Left lung (tissue), 4 donors: ENCODE measurements at regions not wholly inside any gene's neighbourhood (a gene's known extent, or its start where the extent isn't known, plus 50 kb on each side); places are given as distances from the start of the nearest gene placed in this dataset.
A peak's percentile ranks its signal among the peaks of the same experiment; 100 is the strongest.

Experiments used
- ATAC-seq: fragments of 200-7000 bp; cut with Tn5 transposase; one replicate; pipeline ENCODE4 v1.9.1; 2020; ENCODE audit warnings: moderate library complexity
- DNase-seq, 4 donors: peaks; one replicate each; pipeline ENCODE4 v3.0.0-alpha.2; 2013 to 2020
- H3K27ac ChIP-seq, 2 donors: fragments of 200-600 bp; sonication (generic) in 1 of 2; one replicate each; pipeline versions ENCODE4 v1.5.0 to v1.8.0; 2020 to 2021
- H3K27me3 ChIP-seq, 2 donors: fragments of 200-600 bp; sonication (generic) in 1 of 2; one replicate each; pipeline versions ENCODE4 v1.5.0 to v1.8.0; 2020 to 2021
- H3K36me3 ChIP-seq, 2 donors: fragments of 200-600 bp; sonication (generic) in 1 of 2; one replicate each; pipeline versions ENCODE4 v1.5.0 to v1.8.0; 2020 to 2021
- H3K4me1 ChIP-seq, 2 donors: fragments of 200-600 bp; one replicate each; pipeline ENCODE4 v1.8.0; 2021
- H3K4me3 ChIP-seq, 2 donors: fragments of 200-600 bp; sonication (generic) in 1 of 2; one replicate each; pipeline versions ENCODE4 v1.5.0 to v1.8.0; 2020 to 2021; ENCODE audit warnings: mild to moderate bottlenecking in 1 of 2
- H3K9me3 ChIP-seq, 2 donors: fragments of 200-600 bp; sonication (generic) in 1 of 2; one replicate each; pipeline versions ENCODE4 v1.5.0 to v1.8.0; 2020 to 2021
- CTCF ChIP-seq, 2 donors: fragments of 200-600 bp; sonication (generic) in 1 of 2; IDR thresholded peaks; one replicate each; pipeline versions ENCODE4 v1.5.0 to v1.8.0; 2021; ENCODE audit warnings: antibody characterized with exemption in 2 of 2
- intact Hi-C, 2 donors: fragments of 100-400 bp; cut with DNase I; formaldehyde crosslinking; loops; one replicate each; pipeline versions ENCODE4 v1.11.2 to v1.14.2; 2022
- donor health status: DM: no; HTN: yes; CAD: no.
- donor health status: DM: no; HTN: no; CAD: no.

GRCh38 chr12:91663310-91663709 is 480.7 kb upstream of the DCN start:
- no peak for TF ChIP-seq CTCF (IDR thresholded peaks at IDR 0.05)
- H3K27ac ChIP-seq = no peak overlapping the region
- ATAC-seq (no peak), DNase-seq (no peak)
- intact Hi-C loops = no loop called here
- H3K4me3 ChIP-seq = no peak overlapping the region
- H3K4me1 ChIP-seq = no peaks in the 10 kb centered on the region
- H3K36me3 ChIP-seq = no peaks in the 10 kb centered on the region
- H3K9me3 ChIP-seq = no peaks in the 10 kb centered on the region
- H3K27me3 ChIP-seq = no peaks in the 10 kb centered on the region

GRCh38 chr12:91662021-91662420 is 479.4 kb upstream of the DCN start:
- intact Hi-C loops = no loop called here
- no peaks in the 10 kb centered on the region for H3K4me1 ChIP-seq
- H3K4me3 ChIP-seq = no peak overlapping the region
- H3K27ac ChIP-seq = peak overlapping the region in 1 of 2 donors; percentile 13
- H3K36me3 ChIP-seq = no peaks in the 10 kb centered on the region
- no peak for TF ChIP-seq CTCF (IDR thresholded peaks at IDR 0.05)
- no peaks in the 10 kb centered on the region for H3K9me3 ChIP-seq
- ATAC-seq (peak; percentile 15), DNase-seq (peak in 1 of 4 donors; percentile 44)
- H3K27me3 ChIP-seq = no peaks in the 10 kb centered on the region

- no peak for DNase-seq
- TF ChIP-seq CTCF (IDR thresholded peaks at IDR 0.05) = no peak
- Histone ChIP-seq H3K9me3 (no peaks in the 10 kb centered on the region), H3K27me3 (no peaks in the 10 kb centered on the region), H3K4me1 (no peaks in the 10 kb centered on the region), H3K36me3 (no peaks in the 10 kb centered on the region), H3K4me3 (no peak overlapping the region), H3K27ac (no peak overlapping the region)
- intact Hi-C loops = no loop called here
- ATAC-seq = no peak
Measured at GRCh38 chr12:91657032-91657431, 474.4 kb upstream of the DCN start.

- ATAC-seq (no peak), DNase-seq (no peak)
- TF ChIP-seq CTCF (IDR thresholded peaks at IDR 0.05) = no peak
- Histone ChIP-seq H3K36me3 (no peaks in the 10 kb centered on the region), H3K4me1 (no peaks in the 10 kb centered on the region), H3K27ac (no peak overlapping the region), H3K27me3 (no peaks in the 10 kb centered on the region), H3K9me3 (no peaks in the 10 kb centered on the region), H3K4me3 (no peak overlapping the region)
- intact Hi-C loops = no loop called here
Measured at GRCh38 chr12:91655966-91656365, 473.3 kb upstream of the DCN start.

GRCh38 chr12:91654087-91654486 is 471.5 kb upstream of the DCN start:
- Histone ChIP-seq H3K36me3 (no peaks in the 10 kb centered on the region), H3K27ac (no peak overlapping the region), H3K4me3 (no peak overlapping the region), H3K9me3 (no peaks in the 10 kb centered on the region), H3K4me1 (no peaks in the 10 kb centered on the region), H3K27me3 (no peaks in the 10 kb centered on the region)
- TF ChIP-seq CTCF (IDR thresholded peaks at IDR 0.05) = no peak
- no peak for ATAC-seq
- intact Hi-C loops = no loop called here
- no peak for DNase-seq
